Heart left ventricle (tissue), 13 donors: ENCODE measurements at regions not wholly inside any gene's neighbourhood (a gene's known extent, or its start where the extent isn't known, plus 50 kb on each side); places are given as distances from the start of the nearest gene placed in this dataset.

Experiments used
- CTCF ChIP-seq, 12 donors: fragments of 200-600 bp; sonication (generic) in 4 of 12; IDR thresholded peaks; one replicate each; pipeline versions ENCODE4 v1.5.0 to v1.8.0; 2018 to 2022; ENCODE audit warnings: antibody characterized with exemption in 12 of 12, mild to moderate bottlenecking in 5 of 12
- POLR2A ChIP-seq, 2 donors: fragments of 450-650 bp; IDR thresholded peaks; one replicate each; pipeline ENCODE4 v1.6.1; 2017; ENCODE audit warnings: antibody characterized with exemption in 2 of 2, mild to moderate bottlenecking in 2 of 2, moderate library complexity in 2 of 2
- donor health status: ischemic (EF 13 %, LVEDD 7.1; RV severe dilation, severe dysfunction).
- donor health status: DM: no; HTN: yes; CAD: no.
- donor health status: DM: no; HTN: no; CAD: no.
- donor health status: ischemic (EF 25% LVEDD 6.9; RV normal size, moderate dysfunction).
- donor health status: ischemic (EF 25% LVEDD 5.7; RV mildly dilated, moderate dysfunction).
- donor health status: ischemic (EF 35%, LVEDD 5.7; RV mildly dilated, moderate dysfunction).
- donor health status: nonischemic (EF 11% LVEDD 7.7; RV severe dilation, severe dysfunction).
- donor health status: DM: yes; HTN: yes; CAD: no.
- donor health status: PGD.
- donor health status: ischemic (EF 29% LVEDD 5.4; RV normal size, mild dysfunction).
- donor health status: nonischemic (EF 23%, LVEDD 6.1; RV moderate dilation, normal function).

GRCh38 chr2:193326296-193326695, 1131.6 kb upstream of the TMEFF2 start:
- no peak for TF ChIP-seq CTCF (IDR thresholded peaks at IDR 0.05)
- TF ChIP-seq POLR2A (IDR thresholded peaks at IDR 0.05) = no peak
